Adrenal gland (tissue), 5 donors: ENCODE measurements at regions not wholly inside any gene's neighbourhood (a gene's known extent, or its start where the extent isn't known, plus 50 kb on each side); places are given as distances from the start of the nearest gene placed in this dataset.

ENCODE experiments used
- POLR2A ChIP-seq, 2 donors: fragments of 450-650 bp; IDR thresholded peaks; one replicate each; pipeline ENCODE4 v1.6.1; 2017; ENCODE audit warnings: antibody characterized with exemption in 2 of 2, mild to moderate bottlenecking in 2 of 2, moderate library complexity in 1 of 2
- TF ChIP-seq, protein P1 (sequence below), 6 experiments: fragments of 450-650 bp in 4 of 6; fragments of 200-600 bp in 2 of 6; sonication (generic) in 1 of 6; IDR thresholded peaks; 1 replicate in 5 of 6; 2 replicates in 1 of 6; pipeline versions ENCODE4 v1.5.1 to v1.8.0; 2016 to 2021; ENCODE audit warnings: antibody characterized with exemption in 6 of 6, mild to moderate bottlenecking in 2 of 6, moderate library complexity in 1 of 6
- donor health status: DM: no; HTN: no; CAD: no.

DNA sequence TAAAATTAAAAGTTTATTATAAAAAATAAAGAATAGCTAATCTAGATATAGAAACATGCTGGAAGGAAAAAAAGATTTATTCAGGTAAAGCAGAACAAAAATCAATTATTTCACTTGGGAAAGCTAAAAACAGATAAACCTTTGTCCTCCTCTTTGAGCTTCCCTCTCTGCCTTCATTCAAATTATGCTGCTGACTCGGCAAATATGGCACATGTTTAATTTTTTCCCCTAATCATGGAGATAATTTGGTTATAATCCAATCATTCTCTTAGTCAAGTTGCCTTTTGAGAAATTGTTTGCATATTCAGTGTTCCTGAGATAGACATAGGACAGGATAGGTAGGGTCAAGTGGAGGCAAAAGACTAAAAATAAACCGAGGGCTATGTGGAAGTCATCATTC is 556.8 kb upstream of the PTCHD4 start:
- TF ChIP-seq, protein P1, sequence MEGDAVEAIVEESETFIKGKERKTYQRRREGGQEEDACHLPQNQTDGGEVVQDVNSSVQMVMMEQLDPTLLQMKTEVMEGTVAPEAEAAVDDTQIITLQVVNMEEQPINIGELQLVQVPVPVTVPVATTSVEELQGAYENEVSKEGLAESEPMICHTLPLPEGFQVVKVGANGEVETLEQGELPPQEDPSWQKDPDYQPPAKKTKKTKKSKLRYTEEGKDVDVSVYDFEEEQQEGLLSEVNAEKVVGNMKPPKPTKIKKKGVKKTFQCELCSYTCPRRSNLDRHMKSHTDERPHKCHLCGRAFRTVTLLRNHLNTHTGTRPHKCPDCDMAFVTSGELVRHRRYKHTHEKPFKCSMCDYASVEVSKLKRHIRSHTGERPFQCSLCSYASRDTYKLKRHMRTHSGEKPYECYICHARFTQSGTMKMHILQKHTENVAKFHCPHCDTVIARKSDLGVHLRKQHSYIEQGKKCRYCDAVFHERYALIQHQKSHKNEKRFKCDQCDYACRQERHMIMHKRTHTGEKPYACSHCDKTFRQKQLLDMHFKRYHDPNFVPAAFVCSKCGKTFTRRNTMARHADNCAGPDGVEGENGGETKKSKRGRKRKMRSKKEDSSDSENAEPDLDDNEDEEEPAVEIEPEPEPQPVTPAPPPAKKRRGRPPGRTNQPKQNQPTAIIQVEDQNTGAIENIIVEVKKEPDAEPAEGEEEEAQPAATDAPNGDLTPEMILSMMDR (IDR thresholded peaks at IDR 0.05) = no peak
- no peak for TF ChIP-seq POLR2A (IDR thresholded peaks at IDR 0.05)
